ENCODE measurements at regions not wholly inside any gene's neighbourhood (a gene's known extent, or its start where the extent isn't known, plus 50 kb on each side); places are given as distances from the start of the nearest gene placed in this dataset.

DNA sequence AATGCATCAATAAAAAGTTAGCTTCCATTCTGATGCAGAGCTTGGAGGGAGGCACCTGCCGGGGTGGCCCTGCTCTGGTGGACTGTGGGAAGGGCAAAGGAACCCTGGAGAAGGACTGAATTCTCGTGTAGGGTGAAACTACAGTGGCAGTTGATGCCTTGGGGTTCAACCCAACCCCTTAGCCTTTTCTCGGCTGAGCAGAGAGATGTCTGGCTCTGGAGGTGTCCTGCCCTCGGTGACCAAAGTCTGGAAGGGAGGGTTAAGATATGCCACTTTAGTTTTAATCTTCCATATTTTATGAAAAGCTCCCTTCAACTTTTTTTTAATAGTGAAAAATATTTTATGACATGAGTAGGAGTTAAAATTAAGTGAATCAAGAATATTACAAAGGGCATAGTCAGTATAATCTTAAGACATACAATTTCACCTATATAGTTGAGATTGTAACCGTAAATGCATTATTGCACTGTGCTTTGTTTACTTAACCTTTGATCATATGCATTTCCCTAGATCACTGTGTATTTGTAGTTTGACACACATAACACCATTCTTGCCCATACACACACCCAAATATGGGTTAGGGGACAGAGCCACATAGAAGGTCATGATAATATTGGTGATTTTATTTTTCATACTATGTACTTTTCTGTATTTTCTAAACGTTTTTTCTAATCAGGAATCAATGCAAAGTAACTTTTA is 179.6 kb downstream of the MCHR2 start:
- no peak for TF ChIP-seq ARNT (IDR thresholded peaks at IDR 0.05)
- no peak for TF ChIP-seq SUZ12 (IDR thresholded peaks at IDR 0.05)
- no peak for TF ChIP-seq TARDBP (IDR thresholded peaks at IDR 0.05)
- no peak for TF ChIP-seq FOXM1 (IDR thresholded peaks at IDR 0.05; ENCODE audit: borderline replicate concordance)
- TF ChIP-seq L3MBTL2 (conservative IDR thresholded peaks at IDR 0.05), result no peak
- no peak for TF ChIP-seq PKNOX1 (IDR thresholded peaks at IDR 0.05)
- TF ChIP-seq NFRKB (IDR thresholded peaks at IDR 0.05), result no peak
- no peak for TF ChIP-seq HDGF (IDR thresholded peaks at IDR 0.05; ENCODE audit: borderline replicate concordance)
- TF ChIP-seq FOXA1 (IDR thresholded peaks at IDR 0.05), result no peak
- no peak for TF ChIP-seq FOXK2 (IDR thresholded peaks at IDR 0.05)
- TF ChIP-seq LEF1 (IDR thresholded peaks at IDR 0.05; ENCODE audit: borderline replicate concordance), result no peak
- no peak for TF ChIP-seq SP1 (IDR thresholded peaks at IDR 0.05)
- no peak for TF ChIP-seq BHLHE40 (IDR thresholded peaks at IDR 0.05; ENCODE audit: borderline replicate concordance)

Data from HEK293T (cell line).